Stromal cell of bone marrow (primary cell): ENCODE measurements at regions not wholly inside any gene's neighbourhood (a gene's known extent, or its start where the extent isn't known, plus 50 kb on each side); places are given as distances from the start of the nearest gene placed in this dataset.
A peak's percentile ranks its signal among the peaks of the same experiment; 100 is the strongest.

ENCODE experiments used
- DNase-seq: peaks from one replicate; pipeline ENCODE4 v3.0.0-alpha.2; 2012; ENCODE audit warnings: low read depth

DNA sequence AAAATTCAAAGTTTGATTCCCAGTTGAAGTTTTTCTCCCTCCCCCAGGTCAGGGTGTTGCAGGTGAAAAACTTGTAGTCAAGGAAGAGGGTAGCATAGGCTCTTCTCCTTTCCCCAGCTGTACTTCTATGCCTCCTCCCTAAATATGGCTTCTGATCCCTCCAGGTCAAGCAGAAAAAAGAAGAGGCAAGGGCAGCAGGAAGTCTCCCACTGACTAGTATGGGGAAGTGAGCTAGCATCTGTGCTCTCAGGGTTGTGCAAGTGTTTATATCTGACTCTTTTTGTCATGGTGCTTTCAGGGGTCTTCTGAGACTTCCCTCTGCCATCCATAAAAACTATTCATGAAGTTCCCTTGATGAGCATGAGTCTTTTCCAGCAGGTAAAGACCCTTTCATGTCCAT lies 76.0 kb downstream of the ATPSCKMT start:
- no peak for DNase-seq

DNA sequence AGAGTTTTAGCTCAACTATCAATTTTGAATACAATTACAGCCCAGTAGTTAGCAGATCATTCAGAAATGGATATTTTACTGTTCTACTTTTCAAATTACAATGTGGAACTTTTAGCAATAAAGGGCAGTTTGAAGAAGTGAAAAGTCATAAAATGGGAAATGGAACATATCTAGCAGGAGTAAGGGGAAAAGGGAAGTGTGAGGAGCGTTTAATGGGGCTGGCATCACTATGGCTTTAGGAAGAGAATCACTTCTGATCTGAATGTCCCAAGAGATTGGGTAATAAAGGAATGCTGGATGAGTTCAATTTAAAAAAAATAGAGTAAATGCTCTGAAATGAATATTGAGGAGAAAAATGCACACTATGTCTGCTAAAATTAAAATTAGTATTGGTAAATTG lies 77.4 kb downstream of the ATPSCKMT start:
- no peak for DNase-seq

DNA sequence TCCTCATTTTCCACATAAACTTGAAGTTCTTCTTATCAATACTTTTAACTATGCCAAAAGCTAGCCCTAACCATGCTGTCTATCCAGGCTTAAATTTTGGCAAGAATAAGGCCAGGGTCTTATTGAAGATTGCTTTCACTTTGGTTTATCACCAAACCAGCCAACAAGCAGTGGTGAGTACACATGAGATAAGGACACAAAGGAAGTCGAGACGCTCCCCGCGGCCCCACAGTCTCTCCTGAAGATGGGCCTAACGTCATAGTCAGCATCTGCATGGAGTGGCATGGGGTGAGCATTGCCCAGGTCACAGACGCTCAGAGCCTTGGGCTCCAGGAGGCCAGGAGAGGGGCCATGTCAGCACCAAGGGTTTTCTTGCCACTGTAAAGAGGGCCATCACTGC lies 80.3 kb downstream of the ATPSCKMT start:
- no peak for DNase-seq

DNA sequence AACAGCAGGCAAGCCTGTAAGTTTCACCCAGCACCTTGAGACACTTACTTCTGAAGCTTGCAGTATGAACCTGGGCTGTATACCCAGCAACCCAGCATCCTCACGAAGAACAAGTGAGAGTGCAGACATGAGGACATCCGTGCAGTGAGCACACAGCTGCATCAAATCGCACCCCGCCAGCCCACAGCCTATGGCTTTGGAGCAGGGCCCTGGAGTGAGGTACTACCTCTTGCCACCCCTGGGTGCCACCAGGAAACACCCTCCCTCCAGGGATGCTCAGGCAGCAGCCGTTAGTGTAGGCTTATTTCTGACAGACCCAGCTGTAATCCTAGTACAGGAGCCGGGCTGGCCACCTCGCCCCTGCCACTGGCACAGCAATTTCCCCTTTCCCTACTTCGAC lies 81.4 kb downstream of the ATPSCKMT start:
- DNase-seq = no peak

DNA sequence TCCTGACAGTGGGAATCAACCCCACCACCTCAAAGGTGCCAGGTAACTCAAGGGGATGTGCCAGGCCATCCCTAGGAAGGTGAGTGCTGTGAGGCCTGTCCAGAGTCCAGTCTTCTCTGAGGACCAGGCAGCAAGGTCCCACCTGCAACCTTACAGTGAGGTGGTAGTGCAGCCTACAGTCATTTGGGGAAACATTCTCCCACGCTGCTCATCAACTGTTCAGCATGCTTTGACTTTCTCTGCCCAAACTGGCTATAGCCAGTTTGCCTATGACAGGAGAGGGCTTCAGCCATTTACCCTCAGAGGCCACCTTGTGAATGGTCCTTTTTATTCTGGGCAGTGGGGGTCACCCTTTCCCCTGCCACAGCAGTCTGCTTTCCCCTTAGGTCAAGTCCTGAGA lies 81.9 kb downstream of the ATPSCKMT start:
- DNase-seq = no peak

DNA sequence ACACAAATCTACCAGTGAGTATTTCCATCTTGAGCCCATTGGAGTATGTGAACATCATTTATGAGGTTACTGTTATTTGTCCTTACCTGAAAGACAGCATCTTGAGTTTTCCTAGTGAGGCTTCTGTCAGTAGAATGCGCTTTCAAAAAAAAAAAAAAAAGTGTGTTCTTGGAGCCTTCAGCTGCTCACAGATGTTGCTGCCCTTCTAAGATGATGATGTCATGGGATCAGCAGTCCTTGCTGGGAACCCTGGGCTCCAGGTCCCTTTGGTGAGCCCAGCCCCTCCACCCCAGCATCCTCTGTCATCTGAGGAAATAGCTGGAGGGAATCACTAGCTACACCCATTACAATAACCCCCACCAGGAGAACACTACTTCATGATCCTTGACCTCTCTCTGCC lies 83.3 kb downstream of the ATPSCKMT start:
- DNase-seq = no peak

DNA sequence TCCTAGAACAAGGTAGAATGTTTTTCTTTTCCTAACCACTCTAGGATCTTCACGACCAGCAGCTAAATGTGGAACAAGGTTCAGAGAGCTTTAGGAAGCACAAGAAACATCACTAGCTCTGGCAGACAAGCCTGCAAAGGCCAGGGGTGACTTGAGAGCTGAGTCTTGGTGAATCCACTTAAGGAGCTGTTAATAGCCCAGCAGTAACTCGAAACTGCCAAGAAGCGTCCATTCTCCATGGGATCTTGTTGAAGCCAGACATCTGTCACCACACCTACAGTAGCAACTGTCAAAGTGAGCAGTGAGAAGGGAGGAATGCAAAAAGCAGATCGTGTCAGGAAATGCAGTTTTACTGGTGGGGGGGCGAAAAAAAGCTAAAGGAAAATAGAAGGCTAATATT lies 87.2 kb downstream of the ATPSCKMT start:
- DNase-seq = no peak

DNA sequence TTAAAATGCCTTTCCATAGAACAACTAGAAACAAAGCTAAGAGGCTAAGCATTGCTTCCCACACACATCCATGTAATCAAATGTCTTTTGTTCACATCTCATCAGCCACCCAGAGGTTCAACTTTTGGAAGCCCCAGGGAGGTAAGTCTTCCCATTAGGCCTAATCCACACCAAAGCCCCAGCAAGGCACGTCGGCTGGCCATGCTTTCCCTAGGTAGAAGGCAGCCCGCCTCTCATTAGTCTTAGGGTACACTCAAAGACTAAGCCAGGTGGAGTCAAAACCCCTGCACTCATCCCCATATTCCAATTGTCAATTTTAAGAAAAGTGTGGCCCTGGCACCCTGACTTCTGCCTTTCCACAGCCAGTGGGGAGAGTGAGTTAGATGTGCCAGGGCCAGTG lies 87.9 kb downstream of the ATPSCKMT start:
- no peak for DNase-seq

DNA sequence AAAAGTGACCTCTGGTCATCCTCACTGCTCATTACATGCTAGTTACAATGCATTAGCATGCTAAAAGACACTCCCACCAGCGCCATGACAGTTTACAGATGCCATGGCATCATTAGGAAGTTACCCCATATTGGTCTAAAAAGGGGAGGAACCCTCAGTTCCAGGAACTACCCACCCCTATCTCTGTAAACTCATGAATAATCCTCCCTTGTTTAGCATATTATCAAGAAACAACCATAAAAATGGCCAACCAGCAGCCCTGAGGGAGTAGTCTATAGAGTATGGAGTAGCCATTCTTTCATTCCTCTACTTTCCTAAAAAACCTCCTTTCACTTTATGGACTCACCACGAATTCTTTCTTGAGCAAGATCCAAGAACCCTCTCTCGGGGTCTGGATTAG lies 89.4 kb downstream of the ATPSCKMT start:
- DNase-seq = no peak

DNA sequence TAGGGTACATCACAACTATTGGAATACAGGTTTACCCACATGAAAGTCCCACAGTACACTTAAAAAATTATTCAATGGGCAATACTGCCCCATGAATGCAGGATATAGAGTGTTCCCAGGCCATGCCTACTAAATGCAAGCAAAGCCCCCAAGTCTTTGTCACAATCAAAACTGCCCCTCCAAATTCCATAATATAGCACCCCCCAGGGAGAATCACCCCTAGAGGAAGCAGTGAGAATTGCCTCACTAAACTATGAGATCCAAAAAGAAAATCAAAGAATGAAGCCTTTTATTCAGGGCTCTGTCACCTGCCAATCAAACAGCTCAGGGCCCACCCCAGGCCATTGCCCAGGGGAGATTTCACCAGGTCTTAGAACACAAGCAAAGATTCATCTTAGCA lies 90.8 kb downstream of the ATPSCKMT start:
- no peak for DNase-seq

DNA sequence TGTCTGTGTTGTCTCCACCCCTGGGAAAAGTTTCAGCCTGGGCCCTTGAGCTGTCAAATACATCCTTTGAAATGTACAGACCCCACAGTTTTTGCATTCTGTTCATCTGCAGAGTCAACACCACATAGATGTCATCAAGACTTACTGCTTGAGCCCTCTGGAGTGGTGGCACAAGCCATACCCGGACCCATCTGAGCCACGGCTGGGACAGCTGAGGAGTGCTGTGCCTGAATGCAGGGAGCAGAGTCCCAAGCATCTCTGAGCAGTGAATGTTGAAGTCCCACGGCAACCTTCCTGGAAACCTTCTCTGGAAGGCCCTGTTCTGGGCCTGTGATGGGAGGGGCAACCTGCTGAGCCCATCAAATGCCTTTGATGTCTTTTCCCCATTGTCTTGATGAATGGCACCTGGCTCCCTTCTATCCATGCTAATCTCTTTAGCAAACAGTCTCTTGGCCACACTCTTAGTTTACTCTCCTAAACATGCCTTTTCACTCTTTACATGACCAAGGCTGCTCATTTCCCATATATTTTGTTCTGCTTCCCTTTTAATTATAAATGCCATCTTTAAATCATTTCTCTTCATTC lies 92.5 kb downstream of the ATPSCKMT start:
- DNase-seq = no peak

DNA sequence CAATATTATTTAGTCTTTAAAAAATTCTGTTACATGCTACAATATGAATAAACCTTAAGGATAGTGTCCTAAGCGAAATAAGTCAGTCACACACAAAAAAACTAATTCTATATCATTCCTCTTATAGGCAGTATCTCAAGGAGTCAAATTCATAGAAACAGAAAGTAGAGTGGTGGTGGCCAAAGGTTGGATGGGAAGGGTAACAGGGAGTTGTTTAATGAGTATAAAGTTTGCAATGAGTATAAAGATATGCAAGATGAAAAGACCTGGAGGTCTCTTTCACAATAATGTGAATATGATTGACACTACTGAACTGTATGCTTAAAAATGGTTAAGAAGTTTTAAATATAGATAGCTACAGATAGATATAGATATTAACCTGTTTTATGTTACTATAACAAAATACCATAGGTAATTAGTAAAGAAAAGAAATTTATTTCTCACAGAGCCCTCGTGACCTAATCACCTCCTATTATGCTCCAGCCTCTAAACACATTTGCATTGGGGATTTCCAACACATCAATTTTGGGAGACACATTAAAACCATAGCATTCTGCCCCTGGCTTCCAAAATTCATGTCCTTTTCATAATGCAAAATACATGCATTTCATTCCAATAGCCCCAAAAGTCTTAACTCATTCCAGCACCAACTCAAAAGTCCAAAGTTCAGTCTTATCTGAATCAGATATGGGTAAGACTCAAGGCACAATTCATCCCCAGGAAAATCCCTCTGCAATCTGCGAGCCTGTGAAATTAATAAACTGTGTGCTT lies 93.6 kb downstream of the ATPSCKMT start:
- no peak for DNase-seq

DNA sequence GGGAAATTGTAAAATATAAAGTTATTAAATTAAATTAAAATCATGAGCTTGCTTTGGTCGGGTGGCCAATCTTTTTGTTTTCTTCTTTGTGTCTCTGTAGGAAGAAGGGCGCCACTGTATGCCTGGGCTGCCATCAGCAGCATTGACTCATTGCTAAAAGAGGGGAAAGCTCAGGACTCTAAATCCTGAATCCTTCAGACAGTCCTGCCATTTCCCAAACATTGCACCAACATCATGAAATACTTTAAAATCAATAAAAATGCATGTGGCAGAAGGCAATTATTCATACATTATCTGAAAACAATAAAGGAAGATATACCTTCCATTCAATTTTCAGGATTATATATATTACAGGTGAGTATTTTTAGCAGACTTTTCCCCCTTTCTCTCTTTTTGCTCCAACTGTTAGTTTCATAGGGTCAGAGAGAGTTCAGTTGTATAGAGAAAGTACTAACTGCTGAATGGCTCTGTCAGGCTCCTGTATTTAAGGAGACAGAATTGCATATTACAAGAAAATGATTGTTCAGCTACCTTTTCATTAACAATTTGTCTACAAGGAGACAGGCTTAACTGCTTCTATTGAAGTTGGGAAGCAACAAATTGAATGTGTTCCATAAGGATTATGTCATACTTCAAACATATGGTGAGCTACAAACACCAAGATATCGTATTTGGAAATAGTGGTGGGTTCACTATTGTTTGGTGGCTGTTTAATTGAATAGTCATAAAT lies 95.7 kb downstream of the ATPSCKMT start:
- no peak for DNase-seq

DNA sequence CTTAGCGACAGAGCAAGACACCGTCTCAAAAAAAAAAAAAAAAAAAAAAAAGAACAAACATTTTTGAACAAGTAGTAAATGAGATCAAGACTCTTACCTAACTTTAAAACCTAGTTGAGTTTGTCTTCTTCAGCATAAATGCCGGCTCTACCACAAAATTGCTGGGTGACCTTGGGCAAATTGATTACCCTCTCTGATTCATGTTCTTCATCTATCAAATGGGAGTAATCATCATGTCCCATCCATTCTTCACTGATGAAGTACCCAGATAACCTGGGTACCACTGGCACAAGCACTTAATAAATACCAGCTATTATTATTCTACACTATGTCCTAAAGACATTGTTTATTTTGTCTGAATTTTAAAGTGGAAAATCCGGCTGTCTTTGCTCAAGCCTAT lies 96.3 kb downstream of the ATPSCKMT start:
- no peak for DNase-seq

DNA sequence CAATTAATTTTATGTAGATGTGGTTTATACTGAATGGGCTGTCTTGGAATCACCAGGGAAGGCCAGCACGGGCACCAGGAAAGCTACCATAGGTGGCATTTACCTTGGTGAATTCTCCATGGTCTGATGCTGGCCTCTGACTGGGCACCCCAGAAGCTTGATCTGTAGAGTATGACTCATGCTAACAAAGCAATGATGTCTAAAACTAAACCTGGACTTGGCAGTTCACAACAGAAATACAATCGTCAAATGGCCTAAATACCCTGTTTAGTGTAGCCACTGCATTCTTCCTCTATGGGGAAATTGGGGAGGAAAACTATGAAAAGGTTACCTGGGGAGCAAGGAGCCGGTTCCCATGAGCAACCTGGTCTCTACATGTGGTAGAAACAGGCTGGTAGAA lies 98.0 kb downstream of the ATPSCKMT start:
- no peak for DNase-seq

DNA sequence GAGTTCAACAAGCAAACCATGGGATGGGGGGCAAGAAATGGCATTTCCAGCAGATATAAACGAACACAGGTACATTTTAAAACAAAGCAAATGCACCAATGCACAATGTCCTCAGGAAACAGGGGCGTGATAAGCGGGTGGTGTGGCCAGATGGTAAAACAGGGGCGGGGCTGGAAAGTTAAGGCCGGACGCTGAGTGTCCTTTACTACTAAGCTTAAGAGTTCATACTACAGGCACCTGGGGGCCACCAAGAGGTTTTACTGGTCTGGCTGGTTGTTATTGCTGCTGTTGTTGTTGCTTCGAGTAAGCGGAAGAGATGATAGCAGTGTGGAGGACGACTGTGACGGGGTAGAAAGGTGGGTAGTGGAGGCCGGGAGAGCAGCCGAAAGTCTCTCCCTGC lies 99.8 kb downstream of the ATPSCKMT start:
- DNase-seq = no peak

DNA sequence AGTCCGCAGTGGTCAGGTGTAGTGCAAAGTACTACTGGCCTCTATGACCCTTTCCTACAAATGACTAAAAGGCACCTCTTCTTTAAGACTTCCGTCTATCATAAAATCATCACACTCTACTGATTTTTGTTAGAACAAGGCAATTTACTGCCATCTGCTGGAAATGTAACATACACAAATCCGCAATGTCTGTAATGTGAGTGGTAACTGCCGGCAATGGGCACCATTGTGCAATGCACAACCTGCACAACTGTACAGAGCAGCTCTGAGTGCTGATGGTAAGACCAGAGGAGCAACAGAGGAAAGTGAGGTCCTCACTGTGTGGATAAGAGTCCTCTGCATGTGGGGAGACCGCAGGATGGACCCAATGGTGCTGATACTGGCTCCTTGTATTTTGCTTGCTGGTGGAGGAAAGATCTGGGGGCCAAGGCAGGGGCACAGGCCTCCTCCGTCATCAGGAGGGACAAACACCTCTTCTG lies 103.7 kb downstream of the ATPSCKMT start:
- DNase-seq = peak; percentile 28

DNA sequence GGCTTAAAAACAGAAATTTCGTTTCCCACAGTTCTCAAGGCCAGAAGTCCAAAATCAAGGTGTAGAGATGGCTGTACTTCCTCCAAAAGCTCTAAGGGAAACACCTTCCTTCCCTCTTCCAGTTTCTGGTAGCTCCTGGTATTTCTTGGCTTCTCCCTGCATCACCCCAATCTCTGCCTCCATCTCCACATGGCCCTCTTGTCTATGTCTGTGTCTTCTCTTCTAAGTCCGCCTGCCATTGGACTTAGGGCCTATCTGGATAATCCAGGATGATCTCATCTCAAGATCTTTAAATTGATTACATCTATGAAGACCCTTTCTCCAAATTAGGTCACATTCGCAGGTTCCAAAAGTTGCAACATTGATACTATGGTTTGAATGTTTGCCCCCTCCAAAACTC lies 105.6 kb downstream of the ATPSCKMT start:
- no peak for DNase-seq

DNA sequence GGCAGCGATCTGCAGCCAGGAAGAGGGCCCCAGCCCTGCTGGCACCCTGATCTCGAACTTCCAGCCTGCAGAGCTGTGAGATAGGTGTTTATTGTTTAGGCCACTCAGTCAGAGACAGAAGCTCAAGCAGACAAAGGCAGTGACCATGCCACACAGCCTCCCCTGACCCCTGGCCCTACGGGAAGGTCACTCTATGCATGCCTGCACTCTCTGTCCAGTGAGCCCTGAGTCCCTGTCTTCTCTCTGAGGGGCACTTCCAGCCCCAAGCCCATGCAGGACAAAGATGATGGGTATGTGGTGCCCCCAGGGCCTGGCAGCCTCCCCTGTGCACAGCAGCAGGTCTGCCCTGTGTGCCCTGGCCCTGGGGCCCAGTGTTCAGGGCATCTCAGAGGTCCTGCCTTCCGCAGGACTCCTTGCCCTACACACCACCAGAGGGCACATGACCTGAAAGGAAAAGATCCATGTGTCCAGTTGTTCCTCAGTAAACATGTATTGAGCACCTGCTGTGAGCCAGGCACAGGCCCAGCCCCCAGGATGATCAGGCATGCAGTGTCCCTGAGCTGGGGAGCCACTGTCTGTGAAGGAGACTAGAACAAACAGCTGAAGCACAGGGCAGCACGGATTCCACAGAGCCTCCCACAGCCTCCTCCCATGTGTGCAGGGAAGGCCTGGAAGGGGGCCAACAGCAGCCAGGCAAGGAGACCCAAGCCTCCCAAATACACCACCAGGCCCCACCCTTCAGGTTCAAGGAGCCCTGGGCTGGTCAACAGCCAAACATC lies 109.3 kb downstream of the ATPSCKMT start:
- DNase-seq = no peak

DNA sequence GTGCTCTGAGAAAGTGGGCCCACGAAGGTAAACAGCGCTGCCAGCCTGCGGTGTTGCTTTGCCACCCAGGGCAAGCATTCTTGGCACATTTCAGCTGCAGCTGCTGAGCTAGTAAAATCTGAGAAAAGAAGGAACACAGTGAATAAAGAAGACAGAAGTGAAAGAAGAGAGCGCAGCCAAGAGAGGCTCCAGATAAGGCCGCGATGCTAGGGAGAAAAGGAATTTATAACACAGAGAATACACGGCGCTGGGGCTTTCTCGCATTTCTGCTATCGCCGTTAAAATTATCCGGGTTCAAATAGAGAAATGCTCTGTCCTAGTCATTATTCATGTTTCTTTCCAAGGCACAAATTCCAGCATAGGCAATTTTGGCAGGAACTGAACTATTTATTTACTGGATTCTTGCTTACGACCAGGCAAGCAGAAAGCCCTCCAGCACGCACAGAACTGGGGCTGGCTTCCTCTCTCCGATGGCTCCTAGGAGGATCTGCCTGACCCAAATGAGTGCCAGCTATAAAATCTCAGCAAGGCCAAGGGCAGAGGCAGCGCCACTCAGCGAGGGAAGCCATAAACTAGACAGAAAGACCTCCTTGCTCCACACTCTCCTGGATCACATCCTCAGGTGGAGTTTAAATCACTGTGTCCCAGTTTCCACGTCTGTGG lies 111.2 kb downstream of the ATPSCKMT start:
- no peak for DNase-seq

DNA sequence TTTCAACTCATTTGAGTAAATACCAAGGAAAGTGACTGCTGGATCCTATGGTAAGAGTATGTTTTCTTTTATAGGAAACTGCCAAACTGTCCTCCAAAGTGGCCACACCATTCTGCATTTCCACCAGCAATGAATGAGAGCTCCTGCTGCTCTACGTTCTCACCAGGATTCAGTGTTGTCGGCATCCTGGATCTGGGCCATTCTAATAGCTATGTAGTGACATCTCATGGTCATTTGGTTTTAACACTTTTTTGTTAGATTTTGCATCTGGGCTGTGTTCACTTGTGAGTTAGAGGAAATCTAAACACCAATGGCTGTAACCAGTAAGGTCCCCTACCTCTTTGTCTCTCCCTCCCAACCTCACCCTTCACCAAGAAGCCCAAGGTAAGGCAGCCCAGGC lies 115.9 kb downstream of the ATPSCKMT start:
- no peak for DNase-seq

DNA sequence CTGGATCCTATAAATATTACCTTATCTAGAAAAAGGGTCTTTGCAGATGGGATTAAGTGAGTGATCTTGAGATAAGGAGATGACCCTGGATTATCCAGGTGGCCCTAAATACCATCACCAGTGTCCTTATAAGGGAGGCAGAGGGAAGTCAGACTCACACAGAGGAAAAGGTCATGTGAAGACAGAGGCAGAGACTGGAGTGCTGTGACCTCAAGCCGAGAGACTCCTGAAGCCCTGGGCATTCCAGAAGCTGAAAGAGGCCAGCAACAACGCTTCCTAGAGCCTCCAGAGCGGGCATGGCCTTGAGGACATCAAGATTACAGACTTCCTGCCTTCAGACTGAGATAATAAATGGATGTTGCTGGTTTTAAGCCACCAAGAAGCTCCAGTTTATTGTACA lies 118.8 kb downstream of the ATPSCKMT start:
- no peak for DNase-seq
